Peyer's patch (tissue), 4 donors: ENCODE measurements at regions not wholly inside any gene's neighbourhood (a gene's known extent, or its start where the extent isn't known, plus 50 kb on each side); places are given as distances from the start of the nearest gene placed in this dataset.
A peak's percentile ranks its signal among the peaks of the same experiment; 100 is the strongest.
"Not testable (repeated sequence)": the region's sequence is repeated elsewhere in the genome, so short reads cannot be mapped to it uniquely, and the experiment has no call there.

Experiments used
- DNase-seq, 3 donors: peaks; one replicate each; pipeline ENCODE4 v3.0.0-alpha.2; 2017 to 2019
- H3K27ac ChIP-seq, 4 donors: fragments of 200-600 bp; sonication (generic); one replicate each; pipeline ENCODE4 v1.5.1; 2016 to 2019
- H3K27me3 ChIP-seq, 2 donors: fragments of 200-600 bp; sonication (generic); one replicate each; pipeline ENCODE4 v1.5.1; 2019
- H3K36me3 ChIP-seq, 3 donors: fragments of 200-600 bp; sonication (generic); one replicate each; pipeline ENCODE4 v1.5.1; 2016 to 2019
- H3K4me1 ChIP-seq, 4 donors: fragments of 200-600 bp; sonication (generic); one replicate each; pipeline ENCODE4 v1.5.1; 2016 to 2019
- H3K4me3 ChIP-seq, 4 donors: fragments of 200-600 bp; sonication (generic); 1 replicate in 3 of 4; 2 replicates in 1 of 4; pipeline ENCODE4 v1.5.1; 2016 to 2019; ENCODE audit warnings: mild to moderate bottlenecking in 1 of 4
- H3K9me3 ChIP-seq, 4 donors: fragments of 200-600 bp; sonication (generic); one replicate each; pipeline ENCODE4 v1.5.1; 2016 to 2019; ENCODE audit warnings: mild to moderate bottlenecking in 1 of 4
- CTCF ChIP-seq, 6 experiments: fragments of 450-650 bp in 4 of 6; fragments of 200-600 bp in 2 of 6; sonication (generic) in 1 of 6; IDR thresholded peaks; one replicate each; pipeline ENCODE4 v1.5.1; 2017 to 2019; ENCODE audit warnings: antibody characterized with exemption in 6 of 6, mild to moderate bottlenecking in 3 of 6, moderate library complexity in 1 of 6
- POLR2A ChIP-seq, 2 donors: fragments of 450-650 bp; IDR thresholded peaks; one replicate each; pipeline ENCODE4 v1.5.1; 2017; ENCODE audit warnings: antibody characterized with exemption in 2 of 2, mild to moderate bottlenecking in 2 of 2, moderate library complexity in 2 of 2

- Histone ChIP-seq H3K27me3 (no peaks in the 10 kb centered on the region), H3K36me3 (no peaks in the 10 kb centered on the region), H3K4me3 (no peak overlapping the region), H3K9me3 (no peaks in the 10 kb centered on the region), H3K4me1 (peaks cover 0 to 11% (median 0%) of the 10 kb centered on the region in 4 donors), H3K27ac (no peak overlapping the region)
- TF ChIP-seq POLR2A (IDR thresholded peaks at IDR 0.05) (no peak), CTCF (IDR thresholded peaks at IDR 0.05) (no peak)
- no peak for DNase-seq
Measured at GRCh38 chr10:78212786-78213175, 179.1 kb downstream of the RPS24 start.

- Histone ChIP-seq H3K36me3 (no peaks in the 10 kb centered on the region), H3K4me1 (peaks cover 0 to 11% (median 0%) of the 10 kb centered on the region in 4 donors), H3K27ac (peak overlapping the region in 2 of 4 donors; percentile 35 to 77), H3K9me3 (no peaks in the 10 kb centered on the region), H3K27me3 (no peaks in the 10 kb centered on the region), H3K4me3 (no peak overlapping the region)
- no peak for TF ChIP-seq CTCF (IDR thresholded peaks at IDR 0.05)
- TF ChIP-seq POLR2A (IDR thresholded peaks at IDR 0.05): no peak
- DNase-seq: no peak
Measured at GRCh38 chr10:78214955-78215354, 181.3 kb downstream of the RPS24 start.

- H3K27me3 ChIP-seq: no peaks in the 10 kb centered on the region
- H3K27ac ChIP-seq: peak overlapping the region in 2 of 4 donors; percentile 35 to 77
- TF ChIP-seq POLR2A (IDR thresholded peaks at IDR 0.05): no peak
- H3K36me3 ChIP-seq: no peaks in the 10 kb centered on the region
- H3K4me3 ChIP-seq: no peak overlapping the region
- no peaks in the 10 kb centered on the region for H3K9me3 ChIP-seq
- peak in 2 of 3 donors; percentile 17 to 61 for DNase-seq
- peaks cover 0 to 11% (median 0%) of the 10 kb centered on the region in 4 donors for H3K4me1 ChIP-seq
Measured at GRCh38 chr10:78215645-78216044, 182.0 kb downstream of the RPS24 start.

- no peaks in the 10 kb centered on the region for H3K36me3 ChIP-seq
- no peak overlapping the region for H3K27ac ChIP-seq
- no peaks in the 10 kb centered on the region for H3K9me3 ChIP-seq
- DNase-seq: no peak
- TF ChIP-seq CTCF (IDR thresholded peaks at IDR 0.05) (no peak), POLR2A (IDR thresholded peaks at IDR 0.05) (no peak)
- H3K4me1 ChIP-seq: peaks cover 0 to 11% (median 0%) of the 10 kb centered on the region in 4 donors
- H3K4me3 ChIP-seq: no peak overlapping the region
- no peaks in the 10 kb centered on the region for H3K27me3 ChIP-seq
Measured at GRCh38 chr10:78217336-78217735, 183.7 kb downstream of the RPS24 start.

- Histone ChIP-seq H3K9me3 (no peaks in the 10 kb centered on the region), H3K36me3 (no peaks in the 10 kb centered on the region), H3K4me3 (no peak overlapping the region), H3K27ac (no peak overlapping the region), H3K27me3 (no peaks in the 10 kb centered on the region), H3K4me1 (peaks cover 0 to 11% (median 0%) of the 10 kb centered on the region in 4 donors)
- TF ChIP-seq CTCF (IDR thresholded peaks at IDR 0.05) (no peak), POLR2A (IDR thresholded peaks at IDR 0.05) (no peak)
- DNase-seq: no peak
Measured at GRCh38 chr10:78218798-78219490, 185.3 kb downstream of the RPS24 start.

- not testable (repeated sequence) for H3K27me3 ChIP-seq, H3K27ac ChIP-seq, DNase-seq, H3K36me3 ChIP-seq, H3K9me3 ChIP-seq, H3K4me3 ChIP-seq
- peaks cover 0 to 11% (median 0%) of the 10 kb centered on the region in 4 donors for H3K4me1 ChIP-seq
Measured at GRCh38 chr10:78219568-78219967, 185.9 kb downstream of the RPS24 start.

- H3K9me3 ChIP-seq: no peaks in the 10 kb centered on the region
- no peak overlapping the region for H3K4me3 ChIP-seq
- no peaks in the 10 kb centered on the region for H3K27me3 ChIP-seq
- no peak overlapping the region for H3K27ac ChIP-seq
- TF ChIP-seq CTCF (IDR thresholded peaks at IDR 0.05) (no peak), POLR2A (IDR thresholded peaks at IDR 0.05) (no peak)
- no peak for DNase-seq
- H3K36me3 ChIP-seq: no peaks in the 10 kb centered on the region
- H3K4me1 ChIP-seq: peaks cover 0 to 4% (median 0%) of the 10 kb centered on the region in 4 donors
Measured at GRCh38 chr10:78220781-78221180, 187.1 kb downstream of the RPS24 start.
